IPS-11a (cell line): ENCODE measurements at regions not wholly inside any gene's neighbourhood (a gene's known extent, or its start where the extent isn't known, plus 50 kb on each side); places are given as distances from the start of the nearest gene placed in this dataset.
"Not testable (repeated sequence)": the region's sequence is repeated elsewhere in the genome, so short reads cannot be mapped to it uniquely, and the experiment has no call there.

Source experiments
- H3K4me3 ChIP-seq: one replicate; pipeline ENCODE4 v1.5.1; 2013; ENCODE audit warnings: low read depth, low read length, control low read depth

DNA sequence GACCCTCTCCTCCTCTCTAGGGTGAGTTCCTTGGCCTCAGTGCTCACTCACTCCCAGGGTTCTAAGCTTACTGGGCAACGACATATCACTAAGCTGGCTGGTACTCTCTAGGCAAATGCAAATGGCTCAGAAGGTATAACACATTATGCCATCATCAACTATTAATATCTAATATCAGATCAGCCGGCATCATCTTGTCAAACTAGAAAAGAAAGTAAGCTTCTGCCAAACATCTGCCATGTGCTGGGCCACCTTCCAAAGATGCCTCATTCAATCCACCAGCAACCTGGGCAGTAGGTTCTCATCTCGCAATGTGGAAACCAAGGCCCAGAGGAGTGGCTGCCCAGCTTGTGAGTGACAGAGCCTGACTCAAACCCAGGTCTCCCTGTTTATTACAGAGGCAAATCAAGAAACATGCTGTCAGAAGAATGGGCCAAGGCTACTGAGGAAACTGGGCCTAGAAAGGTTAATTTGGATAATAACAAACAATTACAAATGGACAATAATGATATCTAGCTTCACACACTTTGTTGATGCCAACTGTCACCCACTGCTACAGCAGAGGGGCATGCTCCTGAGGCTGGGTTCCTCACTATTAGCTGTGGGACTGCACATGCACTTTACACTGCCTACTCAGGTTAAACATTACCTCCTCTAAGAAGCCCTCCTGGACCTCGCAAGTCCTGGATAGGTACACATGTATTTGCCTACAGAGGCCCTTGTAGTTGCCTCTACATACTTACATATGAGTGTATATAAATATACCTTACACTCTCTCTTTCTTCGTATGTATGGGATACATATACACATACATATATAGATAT lies 183.3 kb upstream of the JUN start:
- no peak overlapping the region for H3K4me3 ChIP-seq

GRCh38 chr1:58968360-58968952 lies 184.6 kb upstream of the JUN start:
- H3K4me3 ChIP-seq: no peak overlapping the region

GRCh38 chr1:58969176-58969575 lies 185.3 kb upstream of the JUN start:
- not testable (repeated sequence) for H3K4me3 ChIP-seq

DNA sequence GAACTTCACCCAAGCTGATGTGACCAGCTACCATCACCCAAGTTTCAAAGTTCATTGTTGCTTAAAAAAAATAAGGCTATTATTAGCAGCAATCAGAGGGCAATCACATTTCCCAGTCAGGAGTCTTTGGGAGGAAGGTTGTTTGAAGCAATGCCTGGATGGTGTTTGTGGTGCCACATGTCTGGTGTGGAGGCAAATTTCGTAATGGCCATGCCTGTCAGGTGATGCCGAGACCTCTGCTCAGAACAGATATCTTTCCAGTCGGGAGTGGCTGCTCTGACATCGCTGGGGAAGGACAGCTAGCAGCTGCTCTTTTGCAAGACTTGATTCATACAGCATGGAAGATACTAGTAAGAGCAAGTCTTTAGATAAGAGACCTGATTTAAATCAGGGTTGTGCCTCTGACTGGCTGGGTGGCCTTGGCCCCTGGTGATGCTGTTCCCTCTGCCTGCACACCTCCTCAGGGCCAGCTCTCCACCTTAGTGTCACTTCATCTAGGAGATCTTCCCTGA lies 187.8 kb upstream of the JUN start:
- H3K4me3 ChIP-seq: no peak overlapping the region

- H3K4me3 ChIP-seq: no peak overlapping the region
Measured at GRCh38 chr1:58975888-58976287, 192.0 kb upstream of the JUN start.

GRCh38 chr1:58976294-58976693 lies 192.4 kb upstream of the JUN start:
- no peak overlapping the region for H3K4me3 ChIP-seq

GRCh38 chr1:58977598-58977997 lies 193.8 kb upstream of the JUN start:
- H3K4me3 ChIP-seq: no peak overlapping the region

GRCh38 chr1:58978096-58978495 lies 194.2 kb upstream of the JUN start:
- H3K4me3 ChIP-seq: no peak overlapping the region

- H3K4me3 ChIP-seq: no peak overlapping the region
Measured at GRCh38 chr1:58979086-58979485, 195.2 kb upstream of the JUN start.

- H3K4me3 ChIP-seq: no peak overlapping the region
Measured at GRCh38 chr1:58979677-58980076, 195.8 kb upstream of the JUN start.

DNA sequence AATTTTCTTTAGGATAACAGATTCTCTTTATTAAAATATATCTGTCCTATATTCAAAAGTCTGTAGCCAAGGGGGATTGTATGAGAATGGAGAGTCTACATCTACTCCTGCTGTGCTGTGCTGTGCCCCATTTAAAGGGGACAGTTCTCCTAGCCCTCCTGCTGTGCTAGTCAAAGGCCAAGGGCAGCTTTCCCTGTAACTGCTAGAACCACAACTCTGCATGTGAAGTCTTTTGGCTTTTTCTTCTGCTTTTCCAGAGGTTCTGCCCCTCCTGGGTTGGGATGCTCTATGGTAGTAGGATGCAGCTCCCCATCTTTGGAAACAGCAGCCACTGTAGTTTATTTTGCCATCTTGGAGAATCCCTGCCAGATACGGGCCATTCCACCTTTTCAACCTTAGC lies 197.5 kb upstream of the JUN start:
- no peak overlapping the region for H3K4me3 ChIP-seq

- no peak overlapping the region for H3K4me3 ChIP-seq
Measured at GRCh38 chr1:58982259-58982998, 198.6 kb upstream of the JUN start.

DNA sequence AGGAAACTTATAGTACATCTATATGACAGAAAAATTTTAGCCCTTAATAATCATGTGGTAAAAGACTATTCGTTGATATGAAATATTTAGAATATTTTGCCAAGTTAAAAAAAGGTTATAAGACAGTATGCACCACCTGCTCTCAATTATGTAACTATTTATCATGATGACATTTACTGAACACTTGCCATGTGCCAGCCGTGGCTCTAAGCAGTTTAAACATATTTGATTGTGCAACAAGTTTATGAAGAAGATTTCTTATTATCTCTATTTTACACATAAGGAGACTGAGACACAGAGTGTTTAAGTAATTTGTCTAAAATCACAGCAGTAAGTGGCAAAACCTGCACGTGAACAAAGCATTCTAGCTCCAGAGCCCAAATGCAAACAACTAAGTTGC lies 199.3 kb upstream of the JUN start:
- no peak overlapping the region for H3K4me3 ChIP-seq

- no peak overlapping the region for H3K4me3 ChIP-seq
Measured at GRCh38 chr1:58983633-58984245, 199.9 kb upstream of the JUN start.

DNA sequence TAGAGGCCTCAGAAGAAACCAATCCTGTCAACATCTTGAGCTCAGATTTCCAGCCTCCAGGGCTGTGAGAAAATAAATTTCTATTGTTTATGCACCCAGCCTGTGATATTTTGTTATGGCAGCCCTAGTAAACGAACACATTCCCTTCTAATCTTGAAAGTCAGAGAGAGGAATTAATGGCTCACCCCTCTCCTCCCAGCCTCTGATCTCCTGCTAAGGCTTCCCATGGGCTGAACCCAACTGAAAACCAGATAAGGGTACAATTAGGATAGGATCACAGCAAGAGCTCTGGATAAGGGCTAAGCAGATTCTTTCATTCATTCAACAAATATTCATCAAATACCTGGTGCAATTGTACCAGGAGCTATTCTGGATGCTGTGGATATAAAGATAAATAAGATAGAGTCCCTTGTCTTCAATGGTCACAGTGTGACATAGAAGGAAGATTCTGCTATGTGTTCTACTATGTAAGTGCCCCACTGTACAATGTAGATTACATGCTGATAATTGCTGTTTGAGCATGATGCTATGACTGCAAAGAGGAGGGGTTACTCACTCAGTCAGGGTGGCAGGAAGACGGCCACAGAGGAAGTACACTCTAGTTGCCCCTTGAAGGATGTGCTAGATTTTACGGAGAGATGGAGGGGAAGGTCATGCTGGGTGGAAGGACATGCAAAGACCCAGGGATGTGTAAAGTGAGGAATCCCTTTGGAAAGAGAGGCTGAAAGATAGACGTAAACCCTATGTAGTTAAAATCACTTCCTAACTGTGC lies 203.3 kb upstream of the JUN start:
- H3K4me3 ChIP-seq: no peak overlapping the region

GRCh38 chr1:58988752-58989151 lies 204.9 kb upstream of the JUN start:
- no peak overlapping the region for H3K4me3 ChIP-seq

GRCh38 chr1:58989845-58990244 lies 206.0 kb upstream of the JUN start:
- H3K4me3 ChIP-seq: no peak overlapping the region

DNA sequence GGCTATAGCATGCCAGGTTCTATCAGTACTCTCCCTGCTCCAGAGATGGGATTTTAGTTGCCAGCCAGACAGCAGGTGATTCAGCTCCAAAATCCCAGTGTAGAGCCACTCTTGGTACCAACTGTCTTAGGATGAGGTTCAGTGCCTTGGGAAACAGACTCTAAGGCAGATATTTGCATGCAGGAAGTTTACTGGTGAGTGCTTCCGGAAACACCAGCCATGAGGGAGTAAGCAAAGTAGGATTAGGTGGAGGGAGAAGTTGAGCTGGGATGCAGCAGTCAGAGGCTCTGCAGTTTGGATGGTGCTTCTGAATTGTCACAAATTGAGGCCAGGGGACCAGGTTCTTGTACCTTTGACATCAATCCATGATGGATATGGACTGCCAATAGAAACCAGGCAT lies 207.5 kb upstream of the JUN start:
- H3K4me3 ChIP-seq: no peak overlapping the region

DNA sequence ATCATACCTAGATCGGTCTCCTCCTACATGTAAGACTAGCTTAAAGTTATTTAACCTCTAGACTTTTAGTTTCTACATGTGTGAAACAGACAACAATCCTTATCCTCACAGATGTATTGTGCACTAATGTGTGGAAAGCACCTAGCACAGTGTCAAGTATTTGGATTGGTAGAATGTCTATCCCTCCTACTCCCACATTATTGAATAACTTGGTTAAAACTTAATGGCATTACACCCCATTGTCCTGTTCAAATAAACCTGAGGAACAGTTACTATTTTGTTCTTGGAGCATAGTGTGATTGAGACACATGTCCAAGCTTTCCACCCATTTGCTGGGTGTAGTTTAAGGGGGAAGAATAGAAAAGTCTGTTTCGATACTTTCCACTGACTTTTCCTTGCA lies 208.8 kb upstream of the JUN start:
- no peak overlapping the region for H3K4me3 ChIP-seq

DNA sequence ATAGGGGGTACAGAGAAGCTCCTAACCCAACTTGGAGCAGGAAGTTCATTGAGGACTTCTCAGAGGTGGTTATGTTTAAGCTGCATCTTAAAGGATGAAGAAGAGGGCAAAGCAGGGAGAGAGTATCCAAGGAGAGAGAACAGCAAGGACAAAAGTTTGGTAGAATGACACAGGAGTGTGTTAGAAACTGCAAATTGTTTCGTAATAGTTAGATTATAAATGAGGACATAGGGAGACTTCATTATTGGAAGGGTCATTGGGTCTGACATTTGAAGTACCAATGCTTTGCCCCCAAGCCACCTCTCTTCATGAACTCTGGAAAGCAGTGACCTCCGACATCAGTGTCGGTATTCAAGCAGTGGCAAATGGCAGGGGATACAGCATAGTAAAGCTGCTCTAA lies 209.6 kb upstream of the JUN start:
- no peak overlapping the region for H3K4me3 ChIP-seq

DNA sequence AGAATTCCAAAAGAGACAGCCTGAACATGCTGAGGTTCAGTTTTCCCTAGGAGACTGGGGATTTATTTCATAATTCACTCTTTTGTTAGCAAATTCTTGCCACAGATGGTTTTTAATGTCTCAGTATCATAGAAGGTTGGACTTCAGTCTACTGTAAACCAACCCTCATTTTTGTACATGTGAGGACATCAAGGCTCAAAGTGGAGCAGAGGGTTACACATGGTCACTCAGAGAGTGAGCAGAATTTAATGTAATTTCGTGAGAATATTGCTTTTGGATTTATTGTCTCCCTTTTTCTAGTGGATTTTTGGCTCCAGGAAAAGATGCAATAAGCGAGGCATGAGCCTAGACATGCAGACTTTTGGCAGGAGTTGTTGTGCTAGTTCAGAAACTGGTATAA lies 210.8 kb upstream of the JUN start:
- H3K4me3 ChIP-seq: no peak overlapping the region
